A549 (cell line): ENCODE measurements at regions not wholly inside any gene's neighbourhood (a gene's known extent, or its start where the extent isn't known, plus 50 kb on each side); places are given as distances from the start of the nearest gene placed in this dataset.

Experiments
- EP300 ChIP-seq, 2 experiments: fragments of >200 bp; sonication (Bioruptor Twin); formaldehyde crosslinking; IDR thresholded peaks; 2 replicates in 1 of 2; 3 replicates in 1 of 2; pipeline ENCODE4 v1.6.1; 2016 to 2017
- FOSL2 ChIP-seq, 2 experiments: fragments of 450-650 bp in 1 of 2; fragments of >200 bp in 1 of 2; sonication (Bioruptor Twin) in 1 of 2; formaldehyde crosslinking; IDR thresholded peaks; 2 replicates each; pipeline versions ENCODE4 v1.5.0 to v1.6.1; 2016 to 2020; ENCODE audit warnings: mild to moderate bottlenecking in 1 of 2, moderate library complexity in 1 of 2
- MYC ChIP-seq: IDR thresholded peaks from 2 replicates; pipeline ENCODE4 v1.6.1; 2012; ENCODE audit warnings: mild to moderate bottlenecking, inconsistent platforms, low read length, improper control_type of control experiment, borderline replicate concordance
- POLR2A ChIP-seq: IDR thresholded peaks from 2 replicates; pipeline ENCODE4 v1.6.1; 2012; ENCODE audit warnings: mild to moderate bottlenecking, low read length
- TF ChIP-seq, protein P1 (sequence below): fragments of >200 bp; sonication (Bioruptor Twin); formaldehyde crosslinking; IDR thresholded peaks from 3 replicates; pipeline ENCODE4 v1.5.1; 2016
- TF ChIP-seq, protein P2 (sequence below): fragments of 250-450 bp; sonication (Bioruptor Pico); IDR thresholded peaks from 2 replicates; pipeline ENCODE4 v1.5.0; 2021; ENCODE audit warnings: mild to moderate bottlenecking, moderate library complexity, borderline replicate concordance
- TF ChIP-seq, protein P3 (sequence below): fragments of 200-600 bp; sonication (generic); IDR thresholded peaks from 2 replicates; pipeline ENCODE4 v1.6.1; 2016; ENCODE audit warnings: antibody characterized with exemption, mild to moderate bottlenecking, moderate library complexity

DNA sequence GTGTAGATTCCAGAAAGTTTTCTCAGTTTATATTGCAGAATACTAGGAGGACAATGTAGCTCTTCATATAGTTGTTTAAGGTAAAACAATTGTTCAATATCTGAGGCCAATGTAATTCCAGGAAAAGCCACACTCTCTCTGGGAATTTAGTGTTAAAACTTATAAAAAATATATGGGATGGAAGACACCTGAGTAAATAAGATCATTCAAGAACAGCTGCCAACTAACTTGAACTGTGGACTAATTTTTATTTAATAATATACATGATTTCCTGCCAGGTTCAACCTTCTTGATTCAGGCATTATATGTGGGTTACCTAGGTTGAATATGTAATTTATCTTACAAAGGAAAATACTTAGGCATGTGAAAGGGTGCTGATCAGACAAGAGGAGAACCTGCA, 841.1 kb upstream of the PRR20A start:
- TF ChIP-seq, protein P1, sequence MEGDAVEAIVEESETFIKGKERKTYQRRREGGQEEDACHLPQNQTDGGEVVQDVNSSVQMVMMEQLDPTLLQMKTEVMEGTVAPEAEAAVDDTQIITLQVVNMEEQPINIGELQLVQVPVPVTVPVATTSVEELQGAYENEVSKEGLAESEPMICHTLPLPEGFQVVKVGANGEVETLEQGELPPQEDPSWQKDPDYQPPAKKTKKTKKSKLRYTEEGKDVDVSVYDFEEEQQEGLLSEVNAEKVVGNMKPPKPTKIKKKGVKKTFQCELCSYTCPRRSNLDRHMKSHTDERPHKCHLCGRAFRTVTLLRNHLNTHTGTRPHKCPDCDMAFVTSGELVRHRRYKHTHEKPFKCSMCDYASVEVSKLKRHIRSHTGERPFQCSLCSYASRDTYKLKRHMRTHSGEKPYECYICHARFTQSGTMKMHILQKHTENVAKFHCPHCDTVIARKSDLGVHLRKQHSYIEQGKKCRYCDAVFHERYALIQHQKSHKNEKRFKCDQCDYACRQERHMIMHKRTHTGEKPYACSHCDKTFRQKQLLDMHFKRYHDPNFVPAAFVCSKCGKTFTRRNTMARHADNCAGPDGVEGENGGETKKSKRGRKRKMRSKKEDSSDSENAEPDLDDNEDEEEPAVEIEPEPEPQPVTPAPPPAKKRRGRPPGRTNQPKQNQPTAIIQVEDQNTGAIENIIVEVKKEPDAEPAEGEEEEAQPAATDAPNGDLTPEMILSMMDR: no peak
- TF ChIP-seq POLR2A (no peak), EP300 (IDR thresholded peaks at IDR 0.05) (no peak), MYC (no peak), FOSL2 (IDR thresholded peaks at IDR 0.05) (no peak), FOSL2 (CRISPR knock-in tag; IDR thresholded peaks at IDR 0.05) (no peak)
- TF ChIP-seq, protein P2, sequence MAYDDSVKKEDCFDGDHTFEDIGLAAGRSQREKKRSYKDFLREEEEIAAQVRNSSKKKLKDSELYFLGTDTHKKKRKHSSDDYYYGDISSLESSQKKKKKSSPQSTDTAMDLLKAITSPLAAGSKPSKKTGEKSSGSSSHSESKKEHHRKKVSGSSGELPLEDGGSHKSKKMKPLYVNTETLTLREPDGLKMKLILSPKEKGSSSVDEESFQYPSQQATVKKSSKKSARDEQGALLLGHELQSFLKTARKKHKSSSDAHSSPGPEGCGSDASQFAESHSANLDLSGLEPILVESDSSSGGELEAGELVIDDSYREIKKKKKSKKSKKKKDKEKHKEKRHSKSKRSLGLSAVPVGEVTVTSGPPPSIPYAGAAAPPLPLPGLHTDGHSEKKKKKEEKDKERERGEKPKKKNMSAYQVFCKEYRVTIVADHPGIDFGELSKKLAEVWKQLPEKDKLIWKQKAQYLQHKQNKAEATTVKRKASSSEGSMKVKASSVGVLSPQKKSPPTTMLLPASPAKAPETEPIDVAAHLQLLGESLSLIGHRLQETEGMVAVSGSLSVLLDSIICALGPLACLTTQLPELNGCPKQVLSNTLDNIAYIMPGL (CRISPR knock-in tag): no peak
- TF ChIP-seq, protein P3, sequence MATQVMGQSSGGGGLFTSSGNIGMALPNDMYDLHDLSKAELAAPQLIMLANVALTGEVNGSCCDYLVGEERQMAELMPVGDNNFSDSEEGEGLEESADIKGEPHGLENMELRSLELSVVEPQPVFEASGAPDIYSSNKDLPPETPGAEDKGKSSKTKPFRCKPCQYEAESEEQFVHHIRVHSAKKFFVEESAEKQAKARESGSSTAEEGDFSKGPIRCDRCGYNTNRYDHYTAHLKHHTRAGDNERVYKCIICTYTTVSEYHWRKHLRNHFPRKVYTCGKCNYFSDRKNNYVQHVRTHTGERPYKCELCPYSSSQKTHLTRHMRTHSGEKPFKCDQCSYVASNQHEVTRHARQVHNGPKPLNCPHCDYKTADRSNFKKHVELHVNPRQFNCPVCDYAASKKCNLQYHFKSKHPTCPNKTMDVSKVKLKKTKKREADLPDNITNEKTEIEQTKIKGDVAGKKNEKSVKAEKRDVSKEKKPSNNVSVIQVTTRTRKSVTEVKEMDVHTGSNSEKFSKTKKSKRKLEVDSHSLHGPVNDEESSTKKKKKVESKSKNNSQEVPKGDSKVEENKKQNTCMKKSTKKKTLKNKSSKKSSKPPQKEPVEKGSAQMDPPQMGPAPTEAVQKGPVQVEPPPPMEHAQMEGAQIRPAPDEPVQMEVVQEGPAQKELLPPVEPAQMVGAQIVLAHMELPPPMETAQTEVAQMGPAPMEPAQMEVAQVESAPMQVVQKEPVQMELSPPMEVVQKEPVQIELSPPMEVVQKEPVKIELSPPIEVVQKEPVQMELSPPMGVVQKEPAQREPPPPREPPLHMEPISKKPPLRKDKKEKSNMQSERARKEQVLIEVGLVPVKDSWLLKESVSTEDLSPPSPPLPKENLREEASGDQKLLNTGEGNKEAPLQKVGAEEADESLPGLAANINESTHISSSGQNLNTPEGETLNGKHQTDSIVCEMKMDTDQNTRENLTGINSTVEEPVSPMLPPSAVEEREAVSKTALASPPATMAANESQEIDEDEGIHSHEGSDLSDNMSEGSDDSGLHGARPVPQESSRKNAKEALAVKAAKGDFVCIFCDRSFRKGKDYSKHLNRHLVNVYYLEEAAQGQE: no peak
